Calu3 (cell line): ENCODE measurements at regions not wholly inside any gene's neighbourhood (a gene's known extent, or its start where the extent isn't known, plus 50 kb on each side); places are given as distances from the start of the nearest gene placed in this dataset.

Experiments used
- BruUV-seq: library from RNA; stranded (reverse); fragments of 400-500 nt; replicated peaks from 2 replicates; lab custom pipeline; 2021; lab: Mats Ljungman, UMichigan
- CTCF ChIA-PET: fragments of 300-600 bp; sonication (Branson Sonifier 250); formaldehyde crosslinking; loops from one replicate; lab custom pipeline; 2022; ENCODE audit warnings: antibody characterized with exemption; lab: Charles Lee
- DNase-seq: peaks from one replicate; pipeline ENCODE4 v3.0.0; 2022
- H3K27ac Mint-ChIP-seq: one replicate; pipeline ENCODE4 v1.8.0; 2022; ENCODE audit warnings: mixed read lengths; ENCODE audit not compliant: unreplicated experiment
- H3K27me3 Mint-ChIP-seq: one replicate; pipeline ENCODE4 v1.8.0; 2022; ENCODE audit warnings: mixed read lengths; ENCODE audit not compliant: unreplicated experiment
- H3K36me3 Mint-ChIP-seq: one replicate; pipeline ENCODE4 v1.8.0; 2022; ENCODE audit warnings: mild to moderate bottlenecking, moderate library complexity, mixed read lengths; ENCODE audit not compliant: insufficient read depth, unreplicated experiment
- H3K4me1 Mint-ChIP-seq: one replicate; pipeline ENCODE4 v1.8.0; 2022; ENCODE audit warnings: mild to moderate bottlenecking, low read depth, mixed read lengths; ENCODE audit not compliant: unreplicated experiment
- H3K4me3 Mint-ChIP-seq: one replicate; pipeline ENCODE4 v1.8.0; 2022; ENCODE audit warnings: mild to moderate bottlenecking, low read depth, moderate library complexity, mixed read lengths; ENCODE audit not compliant: unreplicated experiment
- H3K9me3 Mint-ChIP-seq: one replicate; pipeline ENCODE4 v1.8.0; 2022; ENCODE audit warnings: low read depth, mixed read lengths; ENCODE audit not compliant: unreplicated experiment
- CTCF ChIP-seq: fragments of 200-600 bp; IDR thresholded peaks from one replicate; pipeline ENCODE4 v1.8.0; 2022; ENCODE audit warnings: antibody characterized with exemption; ENCODE audit not compliant: unreplicated experiment
- intact Hi-C: fragments of 100-400 bp; cut with micrococcal nuclease; formaldehyde crosslinking; loops from one replicate; pipeline ENCODE4 v1.10.0; 2022; ENCODE audit not compliant: unreplicated experiment

GRCh38 chr12:93302331-93303229 is 75.1 kb upstream of the NUDT4 start:
- DNase-seq: no peak
- peaks cover 3% of the 10 kb centered on the region for H3K9me3 Mint-ChIP-seq
- no peak for TF ChIP-seq CTCF
- CTCF ChIA-PET: interaction anchor here (0.5 kb wide), 1 partner anchor 19 kb away, joined by 3 read pairs; no protein-coding TSS in a partner anchor
- intact Hi-C loops: no loop called here
- H3K27ac Mint-ChIP-seq: no peak overlapping the region
- BruUV-seq: no TSS peak
- H3K36me3 Mint-ChIP-seq: no peaks in the 10 kb centered on the region
- no peaks in the 10 kb centered on the region for H3K27me3 Mint-ChIP-seq
- H3K4me3 Mint-ChIP-seq: no peak overlapping the region
- no peaks in the 10 kb centered on the region for H3K4me1 Mint-ChIP-seq

GRCh38 chr12:93306636-93307035 is 71.1 kb upstream of the NUDT4 start:
- DNase-seq: no peak
- intact Hi-C loops: no loop called here
- no peaks in the 10 kb centered on the region for H3K36me3 Mint-ChIP-seq
- no peaks in the 10 kb centered on the region for H3K27me3 Mint-ChIP-seq
- H3K27ac Mint-ChIP-seq: no peak overlapping the region
- H3K4me3 Mint-ChIP-seq: no peak overlapping the region
- no peak for TF ChIP-seq CTCF
- H3K9me3 Mint-ChIP-seq: peaks cover 3% of the 10 kb centered on the region
- BruUV-seq: no TSS peak
- CTCF ChIA-PET: no interaction called here
- peaks cover under 1% of the 10 kb centered on the region for H3K4me1 Mint-ChIP-seq

GRCh38 chr12:93308281-93308680 is 69.4 kb upstream of the NUDT4 start:
- no peak for TF ChIP-seq CTCF
- H3K27me3 Mint-ChIP-seq: no peaks in the 10 kb centered on the region
- no peak overlapping the region for H3K27ac Mint-ChIP-seq
- H3K4me3 Mint-ChIP-seq: no peak overlapping the region
- peaks cover 3% of the 10 kb centered on the region for H3K9me3 Mint-ChIP-seq
- DNase-seq: no peak
- BruUV-seq: no TSS peak
- H3K4me1 Mint-ChIP-seq: peaks cover 12% of the 10 kb centered on the region
- CTCF ChIA-PET: interaction anchor here (0.8 kb wide), 1 partner anchor 76 kb away, joined by 5 read pairs; no protein-coding TSS in a partner anchor
- intact Hi-C loops: no loop called here
- H3K36me3 Mint-ChIP-seq: no peaks in the 10 kb centered on the region

GRCh38 chr12:93311827-93312226 is 65.9 kb upstream of the NUDT4 start:
- no peaks in the 10 kb centered on the region for H3K9me3 Mint-ChIP-seq
- no peak overlapping the region for H3K27ac Mint-ChIP-seq
- BruUV-seq: no TSS peak
- intact Hi-C loops: loop anchor here (5.0 to 10.0 kb wide), 2 partner anchors 287 to 325 kb away; no protein-coding TSS in a partner anchor
- CTCF ChIA-PET: no interaction called here
- no peak for TF ChIP-seq CTCF
- H3K4me3 Mint-ChIP-seq: no peak overlapping the region
- DNase-seq: no peak
- no peaks in the 10 kb centered on the region for H3K27me3 Mint-ChIP-seq
- H3K36me3 Mint-ChIP-seq: peaks cover 23% of the 10 kb centered on the region
- peaks cover 47% of the 10 kb centered on the region for H3K4me1 Mint-ChIP-seq
